ENCODE measurements at regions not wholly inside any gene's neighbourhood (a gene's known extent, or its start where the extent isn't known, plus 50 kb on each side); places are given as distances from the start of the nearest gene placed in this dataset.

- ATAC-seq, result no peak
- 64 to 74% methylated on average over 7 of the region's 7 CpGs for WGBS, 2 donors
Measured at GRCh38 chr11:134837166-134837886, 425.3 kb upstream of the B3GAT1 start.

GRCh38 chr11:134836561-134836960 lies 424.5 kb upstream of the B3GAT1 start:
- DNase-seq, result no peak
- ATAC-seq, result no peak
- intact Hi-C loops (cut with DNase I), result no loop called here
- 58 to 69% methylated on average over 4 of the region's 4 CpGs for WGBS, 2 donors
- Histone ChIP-seq H3K4me1 (no peaks in the 10 kb centered on the region), H3K27ac (no peak overlapping the region), H3K36me3 (no peaks in the 10 kb centered on the region), H3K27me3 (peaks cover 0 to 30% (median 11%) of the 10 kb centered on the region in 7 donors), H3K9me3 (peaks cover 0 to 22% (median 0%) of the 10 kb centered on the region in 11 donors), H3K4me3 (no peak overlapping the region)
- no peak for TF ChIP-seq CTCF (IDR thresholded peaks at IDR 0.05)

More at GRCh38 chr11:134837166-134837886, 425.3 kb upstream of the B3GAT1 start:
- Histone ChIP-seq H3K4me3 (no peak overlapping the region), H3K9me3 (peaks cover 0 to 19% (median 0%) of the 10 kb centered on the region in 11 donors), H3K36me3 (no peaks in the 10 kb centered on the region), H3K27ac (no peak overlapping the region), H3K27me3 (peaks cover 0 to 37% (median 19%) of the 10 kb centered on the region in 7 donors), H3K4me1 (no peaks in the 10 kb centered on the region)
- intact Hi-C loops (cut with DNase I), result no loop called here
- TF ChIP-seq CTCF (IDR thresholded peaks at IDR 0.05), result no peak
- DNase-seq, result no peak

GRCh38 chr11:134835561-134835960 lies 423.5 kb upstream of the B3GAT1 start:
- Histone ChIP-seq H3K36me3 (no peaks in the 10 kb centered on the region), H3K9me3 (peaks cover 0 to 28% (median 0%) of the 10 kb centered on the region in 11 donors), H3K4me3 (no peak overlapping the region), H3K27me3 (peaks cover 0 to 20% (median 1%) of the 10 kb centered on the region in 7 donors), H3K4me1 (no peaks in the 10 kb centered on the region), H3K27ac (no peak overlapping the region)
- intact Hi-C loops (cut with DNase I), result no loop called here
- ATAC-seq (no peak), DNase-seq (no peak)
- WGBS, 2 donors, result 71 to 74% methylated on average over 5 of the region's 5 CpGs
- TF ChIP-seq CTCF (IDR thresholded peaks at IDR 0.05), result no peak

GRCh38 chr11:134830312-134830711 lies 418.3 kb upstream of the B3GAT1 start:
- no peak for TF ChIP-seq CTCF (IDR thresholded peaks at IDR 0.05)
- no peak overlapping the region for H3K4me3 ChIP-seq
- H3K27ac ChIP-seq, result no peak overlapping the region
- intact Hi-C loops (cut with DNase I), result no loop called here
- H3K4me1 ChIP-seq, result no peaks in the 10 kb centered on the region
- H3K27me3 ChIP-seq, result peaks cover 0 to 30% (median 0%) of the 10 kb centered on the region in 7 donors
- DNase-seq (no peak), ATAC-seq (no peak)
- peaks cover 0 to 40% (median 0%) of the 10 kb centered on the region in 11 donors for H3K9me3 ChIP-seq
- H3K36me3 ChIP-seq, result no peaks in the 10 kb centered on the region

Measured in heart right ventricle (tissue), 16 donors.